Fibroblast of villous mesenchyme (primary cell): ENCODE measurements at regions not wholly inside any gene's neighbourhood (a gene's known extent, or its start where the extent isn't known, plus 50 kb on each side); places are given as distances from the start of the nearest gene placed in this dataset.

Experiments used
- DNase-seq: peaks from one replicate; pipeline ENCODE4 v3.0.0-alpha.2; 2010; ENCODE audit warnings: low read depth
- H3K4me3 ChIP-seq: 2 replicates; pipeline ENCODE4 v1.5.1; 2011; ENCODE audit warnings: low read depth, mild to moderate bottlenecking, low read length
- CTCF ChIP-seq: IDR thresholded peaks from 2 replicates; pipeline ENCODE4 v1.5.1; 2012; ENCODE audit warnings: low read depth, mild to moderate bottlenecking, low read length; ENCODE audit not compliant: insufficient read depth

- H3K4me3 ChIP-seq: no peak overlapping the region
- no peak for DNase-seq
- no peak for TF ChIP-seq CTCF
These were observed 516.7 kb downstream of the KCNJ3 start for GRCh38 chr2:155215037-155215707.

- no peak overlapping the region for H3K4me3 ChIP-seq
- TF ChIP-seq CTCF: no peak
- DNase-seq: peak; percentile 30
These were observed 511.4 kb downstream of the KCNJ3 start for GRCh38 chr2:155209696-155210450.

- DNase-seq: peak; percentile 6
- no peak for TF ChIP-seq CTCF
- no peak overlapping the region for H3K4me3 ChIP-seq
These were observed 504.7 kb downstream of the KCNJ3 start for GRCh38 chr2:155203178-155203577.

GRCh38 chr2:155200753-155201152 is 502.3 kb downstream of the KCNJ3 start:
- no peak for TF ChIP-seq CTCF
- DNase-seq: no peak
- H3K4me3 ChIP-seq: no peak overlapping the region

- no peak for TF ChIP-seq CTCF
- no peak overlapping the region for H3K4me3 ChIP-seq
- DNase-seq: no peak
These were observed 491.8 kb downstream of the KCNJ3 start for GRCh38 chr2:155190342-155190741.

- no peak for TF ChIP-seq CTCF
These were observed 480.4 kb downstream of the KCNJ3 start for GRCh38 chr2:155178921-155179320.

More at GRCh38 chr2:155178921-155179320, 480.4 kb downstream of the KCNJ3 start:
- no peak for DNase-seq
- H3K4me3 ChIP-seq: no peak overlapping the region
